HEK293T (cell line): ENCODE measurements at regions not wholly inside any gene's neighbourhood (a gene's known extent, or its start where the extent isn't known, plus 50 kb on each side); places are given as distances from the start of the nearest gene placed in this dataset.

Experiments
- CTCF ChIA-PET: fragments of 350-600 bp; formaldehyde crosslinking; extraction: SDS; loops from one replicate; lab custom pipeline; 2021; ENCODE audit warnings: antibody characterized with exemption, inconsistent platforms; lab: Yijun Ruan, JAX
- POLR2A ChIA-PET: fragments of 350-600 bp; formaldehyde crosslinking; extraction: SDS; loops from one replicate; lab custom pipeline; 2020; ENCODE audit warnings: antibody characterized with exemption, inconsistent platforms; lab: Yijun Ruan, JAX
- DNase-seq: peaks from one replicate; pipeline ENCODE4 v3.0.0; 2012; ENCODE audit warnings: mixed read lengths; ENCODE audit errors: extremely low spot score
- ARNT ChIP-seq: fragments of 450-650 bp; IDR thresholded peaks from 2 replicates; pipeline ENCODE4 v1.6.1; 2017; ENCODE audit warnings: mild to moderate bottlenecking
- BHLHE40 ChIP-seq: fragments of 450-650 bp; IDR thresholded peaks from 2 replicates; pipeline ENCODE4 v1.6.1; 2016; ENCODE audit warnings: mild to moderate bottlenecking, moderate library complexity, borderline replicate concordance
- CTBP1 ChIP-seq: fragments of 450-650 bp; IDR thresholded peaks from 2 replicates; pipeline ENCODE4 v1.6.1; 2016; ENCODE audit warnings: borderline replicate concordance
- ELF4 ChIP-seq: fragments of 450-650 bp; IDR thresholded peaks from 2 replicates; pipeline ENCODE4 v1.6.1; 2017; ENCODE audit warnings: antibody characterized with exemption
- FOXA1 ChIP-seq: fragments of 450-650 bp; IDR thresholded peaks from 2 replicates; pipeline ENCODE4 v1.6.1; 2016; ENCODE audit warnings: mild to moderate bottlenecking
- FOXK2 ChIP-seq: fragments of 450-650 bp; IDR thresholded peaks from 2 replicates; pipeline ENCODE4 v1.6.1; 2016; ENCODE audit warnings: mild to moderate bottlenecking
- FOXM1 ChIP-seq: fragments of 450-650 bp; IDR thresholded peaks from 2 replicates; pipeline ENCODE4 v1.6.1; 2017; ENCODE audit warnings: mild to moderate bottlenecking, borderline replicate concordance
- HDGF ChIP-seq: fragments of 450-650 bp; IDR thresholded peaks from 2 replicates; pipeline ENCODE4 v1.6.1; 2017; ENCODE audit warnings: antibody characterized with exemption, borderline replicate concordance
- L3MBTL2 ChIP-seq: fragments of 450-650 bp; conservative IDR thresholded peaks from 2 replicates; pipeline ENCODE4 v1.6.1; 2016; ENCODE audit warnings: mild to moderate bottlenecking
- LEF1 ChIP-seq: fragments of 450-650 bp; IDR thresholded peaks from 2 replicates; pipeline ENCODE4 v1.6.1; 2017; ENCODE audit warnings: mild to moderate bottlenecking, borderline replicate concordance
- NFRKB ChIP-seq: fragments of 450-650 bp; IDR thresholded peaks from 2 replicates; pipeline ENCODE4 v1.6.1; 2016; ENCODE audit warnings: mild to moderate bottlenecking, moderate library complexity
- PKNOX1 ChIP-seq: fragments of 450-650 bp; IDR thresholded peaks from 2 replicates; pipeline ENCODE4 v1.6.1; 2016
- SP1 ChIP-seq: fragments of 450-650 bp; IDR thresholded peaks from 2 replicates; pipeline ENCODE4 v1.6.1; 2017
- SUZ12 ChIP-seq: fragments of 450-650 bp; IDR thresholded peaks from 2 replicates; pipeline ENCODE4 v1.6.1; 2016; ENCODE audit warnings: mild to moderate bottlenecking
- TARDBP ChIP-seq: fragments of 450-650 bp; IDR thresholded peaks from 2 replicates; pipeline ENCODE4 v1.6.1; 2016
- ZNF384 ChIP-seq: fragments of 450-650 bp; IDR thresholded peaks from 2 replicates; pipeline ENCODE4 v1.6.1; 2016

- ChIA-PET CTCF (no interaction called here), POLR2A (no interaction called here)
These were observed 51.3 kb downstream of the GADD45G start for GRCh38 chr9:89655990-89656657.

GRCh38 chr9:89657295-89657694 lies 52.5 kb downstream of the GADD45G start:
- ChIA-PET POLR2A (no interaction called here), CTCF (no interaction called here)
- TF ChIP-seq SP1 (no peak), SUZ12 (no peak), NFRKB (no peak), ZNF384 (no peak), FOXK2 (no peak)
- DNase-seq, result no peak

More at GRCh38 chr9:89655990-89656657, 51.3 kb downstream of the GADD45G start:
- no peak for TF ChIP-seq FOXM1
- TF ChIP-seq SUZ12, result no peak
- TF ChIP-seq CTBP1, result no peak
- TF ChIP-seq ELF4, result no peak
- no peak for TF ChIP-seq PKNOX1
- DNase-seq, result no peak

DNA sequence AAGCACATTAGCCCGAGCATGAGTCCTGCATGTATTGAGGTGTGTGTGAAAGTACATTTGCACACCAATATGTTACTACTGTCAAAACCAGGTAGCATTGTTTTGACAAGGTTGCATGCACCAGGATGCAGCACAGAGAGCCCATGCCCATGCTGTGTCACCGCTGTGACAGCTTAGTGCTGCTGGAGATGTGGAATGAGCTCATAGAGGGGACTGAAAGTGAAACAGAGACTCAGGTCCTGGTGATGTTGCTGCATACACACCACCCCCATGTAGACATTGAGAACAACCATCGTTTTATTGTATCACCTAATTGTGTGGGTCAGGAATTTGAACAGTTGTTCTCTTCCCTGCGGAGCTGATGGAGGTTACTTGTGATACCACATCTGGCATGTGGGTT lies 53.0 kb downstream of the GADD45G start:
- DNase-seq, result no peak
- POLR2A ChIA-PET, result no interaction called here
- CTCF ChIA-PET, result no interaction called here
- TF ChIP-seq ZNF384 (no peak), ELF4 (no peak), SP1 (no peak), BHLHE40 (no peak), NFRKB (no peak), ARNT (no peak), L3MBTL2 (no peak), FOXM1 (no peak), LEF1 (no peak), FOXK2 (no peak), FOXA1 (no peak), PKNOX1 (no peak)

DNA sequence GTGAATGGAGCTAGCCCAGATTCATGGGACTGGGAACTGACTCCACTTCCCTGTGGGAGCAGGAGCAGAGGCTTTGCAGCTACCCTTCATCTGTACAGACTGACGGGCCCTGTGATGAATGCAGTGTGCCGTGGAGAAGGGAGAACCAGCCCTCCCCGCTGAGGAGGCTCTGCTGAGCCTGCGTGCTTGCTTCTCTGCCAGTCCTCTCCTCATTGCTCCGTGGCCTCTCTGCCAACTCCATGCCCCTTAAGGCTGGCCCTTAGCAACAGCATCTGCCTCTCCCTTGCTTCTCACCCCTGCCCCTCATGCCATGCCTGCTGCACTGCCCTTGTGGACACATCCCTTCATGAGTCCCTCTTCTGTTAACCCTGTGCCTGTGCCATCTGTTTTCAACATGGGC lies 53.6 kb downstream of the GADD45G start:
- TF ChIP-seq TARDBP (no peak), ELF4 (no peak), FOXA1 (no peak), FOXK2 (no peak), FOXM1 (no peak), HDGF (no peak)
- no peak for DNase-seq
- ChIA-PET CTCF (no interaction called here), POLR2A (no interaction called here)

DNA sequence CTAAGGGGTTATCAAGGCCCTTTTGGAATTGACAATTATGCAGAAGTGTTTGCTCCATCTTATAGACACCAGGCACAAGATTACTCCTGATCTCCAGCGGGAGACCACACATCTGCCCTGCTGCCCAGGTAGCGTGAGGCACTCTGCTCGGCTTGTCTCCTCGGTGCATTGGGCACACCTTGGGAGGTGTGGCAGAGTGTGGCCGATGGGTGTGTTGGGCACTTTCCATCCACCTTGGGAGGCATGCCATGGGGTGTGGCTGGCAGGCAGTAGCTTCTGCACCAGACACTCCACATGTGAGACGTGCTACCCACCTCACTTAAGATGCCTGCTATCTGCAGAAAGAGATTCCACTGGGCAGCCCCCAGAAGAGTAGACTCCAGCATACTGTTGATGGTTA lies 54.1 kb downstream of the GADD45G start:
- TF ChIP-seq ELF4 (no peak), SP1 (no peak), FOXK2 (no peak), CTBP1 (no peak), FOXM1 (no peak), LEF1 (no peak), BHLHE40 (no peak), FOXA1 (no peak), ZNF384 (no peak), PKNOX1 (no peak), TARDBP (no peak), ARNT (no peak), SUZ12 (no peak), NFRKB (no peak), HDGF (no peak), L3MBTL2 (no peak)
- CTCF ChIA-PET, result no interaction called here
- POLR2A ChIA-PET, result no interaction called here
- no peak for DNase-seq

GRCh38 chr9:89659473-89659872 lies 54.7 kb downstream of the GADD45G start:
- DNase-seq, result no peak
- no peak for TF ChIP-seq ZNF384
- no peak for TF ChIP-seq HDGF
- no peak for TF ChIP-seq ELF4
- no peak for TF ChIP-seq BHLHE40
- TF ChIP-seq TARDBP, result no peak
- TF ChIP-seq SP1, result no peak
- TF ChIP-seq FOXM1, result no peak
- TF ChIP-seq CTBP1, result no peak
- no peak for TF ChIP-seq L3MBTL2
- no peak for TF ChIP-seq FOXK2
- no peak for TF ChIP-seq LEF1
- no peak for TF ChIP-seq SUZ12
- TF ChIP-seq PKNOX1, result no peak
- no peak for TF ChIP-seq ARNT
- TF ChIP-seq FOXA1, result no peak
- POLR2A ChIA-PET, result no interaction called here
- CTCF ChIA-PET, result no interaction called here
